ENCODE measurements at regions not wholly inside any gene's neighbourhood (a gene's known extent, or its start where the extent isn't known, plus 50 kb on each side); places are given as distances from the start of the nearest gene placed in this dataset.
"Not testable (repeated sequence)": the region's sequence is repeated elsewhere in the genome, so short reads cannot be mapped to it uniquely, and the experiment has no call there.

- DNase-seq (ENCODE audit: low read depth in 2 of 2): no peak
Observed at GRCh38 chr12:116430911-116431565, 128.1 kb upstream of the MAP1LC3B2 start.

- DNase-seq (ENCODE audit: low read depth in 2 of 2): no peak
Observed at GRCh38 chr12:116431677-116432300, 127.4 kb upstream of the MAP1LC3B2 start.

GRCh38 chr12:116432314-116432750 is 126.8 kb upstream of the MAP1LC3B2 start:
- DNase-seq (ENCODE audit: low read depth in 2 of 2): no peak

GRCh38 chr12:116433249-116433648 is 125.9 kb upstream of the MAP1LC3B2 start:
- no peak for DNase-seq (ENCODE audit: low read depth in 2 of 2)

GRCh38 chr12:116434155-116435011 is 124.8 kb upstream of the MAP1LC3B2 start:
- DNase-seq (ENCODE audit: low read depth in 2 of 2): no peak

GRCh38 chr12:116435984-116436383 is 123.2 kb upstream of the MAP1LC3B2 start:
- no peak for DNase-seq (ENCODE audit: low read depth in 2 of 2)

GRCh38 chr12:116436561-116437249 is 122.5 kb upstream of the MAP1LC3B2 start:
- DNase-seq (ENCODE audit: low read depth in 2 of 2): no peak

GRCh38 chr12:116441292-116441691 is 117.9 kb upstream of the MAP1LC3B2 start:
- DNase-seq (ENCODE audit: low read depth in 2 of 2): no peak

GRCh38 chr12:116442304-116442703 is 116.9 kb upstream of the MAP1LC3B2 start:
- DNase-seq (ENCODE audit: low read depth in 2 of 2): no peak

- no peak for DNase-seq (ENCODE audit: low read depth in 2 of 2)
Observed at GRCh38 chr12:116442946-116443345, 116.2 kb upstream of the MAP1LC3B2 start.

- DNase-seq (ENCODE audit: low read depth in 2 of 2): no peak
Observed at GRCh38 chr12:116443821-116444589, 115.2 kb upstream of the MAP1LC3B2 start.

GRCh38 chr12:116444590-116444943 is 114.6 kb upstream of the MAP1LC3B2 start:
- no peak for DNase-seq (ENCODE audit: low read depth in 2 of 2)

GRCh38 chr12:116448165-116448739 is 110.9 kb upstream of the MAP1LC3B2 start:
- no peak for DNase-seq (ENCODE audit: low read depth in 2 of 2)

- no peak for DNase-seq (ENCODE audit: low read depth in 2 of 2)
Observed at GRCh38 chr12:116450406-116450910, 108.7 kb upstream of the MAP1LC3B2 start.

- DNase-seq (ENCODE audit: low read depth in 2 of 2): not testable (repeated sequence)
Observed at GRCh38 chr12:116452975-116453374, 106.2 kb upstream of the MAP1LC3B2 start.

GRCh38 chr12:116453631-116454030 is 105.5 kb upstream of the MAP1LC3B2 start:
- no peak for DNase-seq (ENCODE audit: low read depth in 2 of 2)

- no peak for DNase-seq (ENCODE audit: low read depth in 2 of 2)
Observed at GRCh38 chr12:116454076-116454475, 105.1 kb upstream of the MAP1LC3B2 start.

- DNase-seq (ENCODE audit: low read depth in 2 of 2): no peak
Observed at GRCh38 chr12:116454950-116455447, 104.2 kb upstream of the MAP1LC3B2 start.

- no peak for DNase-seq (ENCODE audit: low read depth in 2 of 2)
Observed at GRCh38 chr12:116455540-116456329, 103.4 kb upstream of the MAP1LC3B2 start.

All from stimulated activated CD8-positive, alpha-beta memory T cell treated with anti-CD3 and anti-CD28 coated beads, Interleukin-15, amount 100 ng/mL, for 48 hours (primary cell).